Activated naive CD8-positive, alpha-beta T cell treated with anti-CD3 and anti-CD28 coated beads, Interleukin-2, amount 50 U/mL, for 24 hours (primary cell): ENCODE measurements at regions not wholly inside any gene's neighbourhood (a gene's known extent, or its start where the extent isn't known, plus 50 kb on each side); places are given as distances from the start of the nearest gene placed in this dataset.

Experiments used
- ATAC-seq: fragments of 150-1000 bp; cut with Tn5 transposase; one replicate; pipeline ENCODE4 v1.10.0; 2021
- DNase-seq: peaks from one replicate; pipeline ENCODE4 v3.0.0; 2021
- H3K27ac Mint-ChIP-seq: one replicate; pipeline ENCODE4 v1.8.0; 2021; ENCODE audit warnings: mild to moderate bottlenecking, mixed read lengths
- H3K27me3 Mint-ChIP-seq: one replicate; pipeline ENCODE4 v1.8.0; 2021; ENCODE audit warnings: mixed read lengths
- H3K36me3 Mint-ChIP-seq: one replicate; pipeline ENCODE4 v1.8.0; 2021; ENCODE audit warnings: low read depth, mixed read lengths
- H3K4me1 Mint-ChIP-seq: one replicate; pipeline ENCODE4 v1.8.0; 2021; ENCODE audit warnings: mixed read lengths
- H3K4me3 Mint-ChIP-seq: one replicate; pipeline ENCODE4 v1.8.0; 2021; ENCODE audit warnings: mild to moderate bottlenecking, moderate library complexity, mixed read lengths
- H3K9me3 Mint-ChIP-seq: one replicate; pipeline ENCODE4 v1.8.0; 2021; ENCODE audit warnings: mixed read lengths

GRCh38 chr18:54740136-54740846, 88.0 kb upstream of the RAB27B start:
- H3K27me3 Mint-ChIP-seq = no peaks in the 10 kb centered on the region
- H3K4me1 Mint-ChIP-seq = peaks cover 2% of the 10 kb centered on the region
- H3K36me3 Mint-ChIP-seq = no peaks in the 10 kb centered on the region
- no peak overlapping the region for H3K27ac Mint-ChIP-seq
- ATAC-seq = no peak
- no peaks in the 10 kb centered on the region for H3K9me3 Mint-ChIP-seq
- no peak overlapping the region for H3K4me3 Mint-ChIP-seq
- DNase-seq = no peak

GRCh38 chr18:54742120-54742519, 86.2 kb upstream of the RAB27B start:
- no peaks in the 10 kb centered on the region for H3K36me3 Mint-ChIP-seq
- H3K4me3 Mint-ChIP-seq = no peak overlapping the region
- no peak for ATAC-seq
- no peak for DNase-seq
- peaks cover 2% of the 10 kb centered on the region for H3K4me1 Mint-ChIP-seq
- H3K27me3 Mint-ChIP-seq = no peaks in the 10 kb centered on the region
- no peaks in the 10 kb centered on the region for H3K9me3 Mint-ChIP-seq
- no peak overlapping the region for H3K27ac Mint-ChIP-seq

- no peak for ATAC-seq
- DNase-seq = no peak
- Mint-ChIP-seq H3K4me3 (no peak overlapping the region), H3K27ac (no peak overlapping the region), H3K4me1 (no peaks in the 10 kb centered on the region), H3K9me3 (no peaks in the 10 kb centered on the region), H3K36me3 (no peaks in the 10 kb centered on the region), H3K27me3 (no peaks in the 10 kb centered on the region)
Measured at GRCh38 chr18:54742659-54743604, 85.3 kb upstream of the RAB27B start.

GRCh38 chr18:54743605-54743995, 84.7 kb upstream of the RAB27B start:
- DNase-seq (no peak), ATAC-seq (no peak)
- no peaks in the 10 kb centered on the region for H3K9me3 Mint-ChIP-seq
- H3K27me3 Mint-ChIP-seq = no peaks in the 10 kb centered on the region
- no peaks in the 10 kb centered on the region for H3K36me3 Mint-ChIP-seq
- no peaks in the 10 kb centered on the region for H3K4me1 Mint-ChIP-seq
- no peak overlapping the region for H3K4me3 Mint-ChIP-seq
- no peak overlapping the region for H3K27ac Mint-ChIP-seq

- ATAC-seq (no peak), DNase-seq (no peak)
- no peaks in the 10 kb centered on the region for H3K36me3 Mint-ChIP-seq
- H3K9me3 Mint-ChIP-seq = no peaks in the 10 kb centered on the region
- no peaks in the 10 kb centered on the region for H3K4me1 Mint-ChIP-seq
- no peak overlapping the region for H3K4me3 Mint-ChIP-seq
- H3K27ac Mint-ChIP-seq = no peak overlapping the region
- H3K27me3 Mint-ChIP-seq = peaks cover 3% of the 10 kb centered on the region
Measured at GRCh38 chr18:54749291-54749690, 79.0 kb upstream of the RAB27B start.

GRCh38 chr18:54750350-54750749, 77.9 kb upstream of the RAB27B start:
- ATAC-seq = no peak
- no peaks in the 10 kb centered on the region for H3K36me3 Mint-ChIP-seq
- DNase-seq = no peak
- no peak overlapping the region for H3K4me3 Mint-ChIP-seq
- no peaks in the 10 kb centered on the region for H3K4me1 Mint-ChIP-seq
- H3K27me3 Mint-ChIP-seq = peaks cover 3% of the 10 kb centered on the region
- H3K27ac Mint-ChIP-seq = no peak overlapping the region
- no peaks in the 10 kb centered on the region for H3K9me3 Mint-ChIP-seq

GRCh38 chr18:54752185-54752584, 76.1 kb upstream of the RAB27B start:
- no peaks in the 10 kb centered on the region for H3K36me3 Mint-ChIP-seq
- DNase-seq = no peak
- H3K27ac Mint-ChIP-seq = no peak overlapping the region
- no peaks in the 10 kb centered on the region for H3K4me1 Mint-ChIP-seq
- no peak overlapping the region for H3K4me3 Mint-ChIP-seq
- peaks cover 4% of the 10 kb centered on the region for H3K27me3 Mint-ChIP-seq
- no peak for ATAC-seq
- H3K9me3 Mint-ChIP-seq = no peaks in the 10 kb centered on the region

- Mint-ChIP-seq H3K36me3 (no peaks in the 10 kb centered on the region), H3K27me3 (peaks cover 4% of the 10 kb centered on the region)
- no peak for ATAC-seq
Measured at GRCh38 chr18:54755456-54755855, 72.8 kb upstream of the RAB27B start.

GRCh38 chr18:54762386-54762785, 65.9 kb upstream of the RAB27B start:
- Mint-ChIP-seq H3K4me1 (no peaks in the 10 kb centered on the region), H3K27ac (no peak overlapping the region), H3K4me3 (no peak overlapping the region), H3K9me3 (no peaks in the 10 kb centered on the region), H3K27me3 (peaks cover 9% of the 10 kb centered on the region), H3K36me3 (no peaks in the 10 kb centered on the region)
- ATAC-seq = no peak
- DNase-seq = no peak

More at GRCh38 chr18:54755456-54755855, 72.8 kb upstream of the RAB27B start:
- DNase-seq = no peak
- Mint-ChIP-seq H3K9me3 (no peaks in the 10 kb centered on the region), H3K4me1 (no peaks in the 10 kb centered on the region), H3K4me3 (no peak overlapping the region), H3K27ac (no peak overlapping the region)

- no peaks in the 10 kb centered on the region for H3K4me1 Mint-ChIP-seq
- H3K9me3 Mint-ChIP-seq = no peaks in the 10 kb centered on the region
- DNase-seq (no peak), ATAC-seq (no peak)
- H3K27ac Mint-ChIP-seq = no peak overlapping the region
- peaks cover 9% of the 10 kb centered on the region for H3K27me3 Mint-ChIP-seq
- H3K4me3 Mint-ChIP-seq = no peak overlapping the region
- no peaks in the 10 kb centered on the region for H3K36me3 Mint-ChIP-seq
Measured at GRCh38 chr18:54764786-54765185, 63.5 kb upstream of the RAB27B start.

GRCh38 chr18:54765636-54766375, 62.5 kb upstream of the RAB27B start:
- H3K4me3 Mint-ChIP-seq = no peak overlapping the region
- peaks cover 9% of the 10 kb centered on the region for H3K27me3 Mint-ChIP-seq
- no peaks in the 10 kb centered on the region for H3K36me3 Mint-ChIP-seq
- DNase-seq = no peak
- no peaks in the 10 kb centered on the region for H3K4me1 Mint-ChIP-seq
- no peak overlapping the region for H3K27ac Mint-ChIP-seq
- H3K9me3 Mint-ChIP-seq = no peaks in the 10 kb centered on the region
- ATAC-seq = no peak

GRCh38 chr18:54766634-54767033, 61.6 kb upstream of the RAB27B start:
- H3K36me3 Mint-ChIP-seq = no peaks in the 10 kb centered on the region
- DNase-seq (no peak), ATAC-seq (no peak)
- no peak overlapping the region for H3K27ac Mint-ChIP-seq
- peaks cover 3% of the 10 kb centered on the region for H3K9me3 Mint-ChIP-seq
- no peaks in the 10 kb centered on the region for H3K4me1 Mint-ChIP-seq
- peaks cover 9% of the 10 kb centered on the region for H3K27me3 Mint-ChIP-seq
- no peak overlapping the region for H3K4me3 Mint-ChIP-seq

GRCh38 chr18:54767098-54767497, 61.2 kb upstream of the RAB27B start:
- Mint-ChIP-seq H3K9me3 (peaks cover 3% of the 10 kb centered on the region), H3K27me3 (peaks cover 9% of the 10 kb centered on the region), H3K4me3 (no peak overlapping the region), H3K4me1 (no peaks in the 10 kb centered on the region), H3K27ac (no peak overlapping the region), H3K36me3 (no peaks in the 10 kb centered on the region)
- DNase-seq (no peak), ATAC-seq (no peak)

GRCh38 chr18:54769526-54770464, 58.5 kb upstream of the RAB27B start:
- peaks cover 6% of the 10 kb centered on the region for H3K27me3 Mint-ChIP-seq
- DNase-seq (no peak), ATAC-seq (no peak)
- peaks cover 3% of the 10 kb centered on the region for H3K9me3 Mint-ChIP-seq
- no peak overlapping the region for H3K4me3 Mint-ChIP-seq
- no peaks in the 10 kb centered on the region for H3K4me1 Mint-ChIP-seq
- H3K27ac Mint-ChIP-seq = no peak overlapping the region
- H3K36me3 Mint-ChIP-seq = no peaks in the 10 kb centered on the region
